HEK293 (cell line): ENCODE measurements at regions not wholly inside any gene's neighbourhood (a gene's known extent, or its start where the extent isn't known, plus 50 kb on each side); places are given as distances from the start of the nearest gene placed in this dataset.

ENCODE experiments used
- CTCF ChIA-PET: fragments of 350-600 bp; formaldehyde crosslinking; extraction: SDS; loops from one replicate; lab custom pipeline; 2021; ENCODE audit warnings: antibody characterized with exemption; lab: Yijun Ruan, JAX
- POLR2A ChIA-PET: fragments of 300-600 bp; formaldehyde crosslinking; extraction: SDS; loops from one replicate; lab custom pipeline; 2020; ENCODE audit warnings: antibody characterized with exemption, inconsistent platforms; lab: Yijun Ruan, JAX
- H3K27ac ChIP-seq: fragments of 200-500 bp; sonication (Bioruptor generic); 2 replicates; pipeline ENCODE4 v1.5.1; 2014; ENCODE audit warnings: low read depth, low read length, control low read depth, inconsistent platforms; ENCODE audit errors: extremely low read depth
- H3K36me3 ChIP-seq, 2 experiments: fragments of 200-500 bp in 1 of 2; sonication (Bioruptor generic) in 1 of 2; 1 replicate in 1 of 2; 2 replicates in 1 of 2; pipeline ENCODE4 v1.5.1; 2014 to 2017; ENCODE audit warnings: inconsistent platforms in 2 of 2, low read length in 2 of 2; ENCODE audit not compliant: control insufficient read depth in 2 of 2, insufficient read depth in 1 of 2
- H3K4me1 ChIP-seq: fragments of 200-500 bp; sonication (Bioruptor generic); 2 replicates; pipeline ENCODE4 v1.5.1; 2014; ENCODE audit warnings: mild to moderate bottlenecking, low read length, inconsistent platforms; ENCODE audit not compliant: control insufficient read depth, insufficient read depth
- H3K4me3 ChIP-seq: 2 replicates; pipeline ENCODE4 v1.5.1; 2011; ENCODE audit warnings: low read depth, mild to moderate bottlenecking, control low read depth, low read length, moderate library complexity
- H3K9me3 ChIP-seq: fragments of 200-500 bp; sonication (Bioruptor generic); 2 replicates; pipeline ENCODE4 v1.5.1; 2014; ENCODE audit warnings: low read depth, low read length, inconsistent platforms; ENCODE audit not compliant: control insufficient read depth, insufficient read depth
- BCL11A ChIP-seq: fragments of 450-650 bp; formaldehyde crosslinking; IDR thresholded peaks from 2 replicates; pipeline ENCODE4 v1.5.1; 2016; ENCODE audit warnings: low read depth, missing biosample characterization, missing genetic modification characterization
- FEZF1 ChIP-seq: fragments of 450-650 bp; formaldehyde crosslinking; IDR thresholded peaks from 2 replicates; pipeline ENCODE4 v1.5.1; 2016; ENCODE audit warnings: missing biosample characterization, missing genetic modification characterization
- HOXD13 ChIP-seq: sonication (generic); formaldehyde crosslinking; IDR thresholded peaks from 2 replicates; pipeline ENCODE4 v1.8.0; 2022; ENCODE audit warnings: missing genetic modification reagents, borderline replicate concordance
- KLF1 ChIP-seq: fragments of 450-650 bp; formaldehyde crosslinking; IDR thresholded peaks from 2 replicates; pipeline ENCODE4 v1.5.1; 2016; ENCODE audit warnings: missing biosample characterization, missing genetic modification characterization
- SALL2 ChIP-seq: fragments of 450-650 bp; formaldehyde crosslinking; IDR thresholded peaks from 2 replicates; pipeline ENCODE4 v1.5.0; 2017; ENCODE audit warnings: missing biosample characterization, mild to moderate bottlenecking, missing genetic modification characterization, borderline replicate concordance
- SP2 ChIP-seq: fragments of 450-650 bp; formaldehyde crosslinking; IDR thresholded peaks from 2 replicates; pipeline ENCODE4 v1.5.1; 2016; ENCODE audit warnings: missing biosample characterization, missing genetic modification characterization
- SP3 ChIP-seq: fragments of 450-650 bp; formaldehyde crosslinking; IDR thresholded peaks from 2 replicates; pipeline ENCODE4 v1.5.1; 2016; ENCODE audit warnings: missing biosample characterization, missing genetic modification characterization
- ZBTB20 ChIP-seq: fragments of 450-650 bp; formaldehyde crosslinking; IDR thresholded peaks from 2 replicates; pipeline ENCODE4 v1.5.1; 2016; ENCODE audit warnings: missing biosample characterization, missing genetic modification characterization
- ZBTB26 ChIP-seq: fragments of 450-650 bp; formaldehyde crosslinking; optimal IDR thresholded peaks from 2 replicates; pipeline ENCODE3; 2016; ENCODE audit warnings: missing biosample characterization, mild to moderate bottlenecking, missing genetic modification characterization
- ZNF138 ChIP-seq: fragments of 450-650 bp; formaldehyde crosslinking; IDR thresholded peaks from 2 replicates; pipeline ENCODE4 v1.5.1; 2016; ENCODE audit warnings: missing biosample characterization, missing genetic modification characterization, borderline replicate concordance
- ZNF148 ChIP-seq: fragments of 450-650 bp; formaldehyde crosslinking; IDR thresholded peaks from 2 replicates; pipeline ENCODE4 v1.5.0; 2017; ENCODE audit warnings: missing biosample characterization, missing genetic modification characterization, borderline replicate concordance
- ZNF155 ChIP-seq: fragments of 450-650 bp; formaldehyde crosslinking; IDR thresholded peaks from 2 replicates; pipeline ENCODE4 v1.5.1; 2016; ENCODE audit warnings: missing biosample characterization, missing genetic modification characterization
- ZNF184 ChIP-seq: fragments of 450-650 bp; IDR thresholded peaks from 2 replicates; pipeline ENCODE4 v1.5.1; 2018; ENCODE audit warnings: missing biosample characterization, mild to moderate bottlenecking, missing genetic modification characterization
- ZNF26 ChIP-seq: fragments of 450-650 bp; formaldehyde crosslinking; IDR thresholded peaks from 2 replicates; pipeline ENCODE4 v1.5.1; 2016; ENCODE audit warnings: missing biosample characterization, missing genetic modification characterization
- ZNF423 ChIP-seq: fragments of 450-650 bp; formaldehyde crosslinking; IDR thresholded peaks from 2 replicates; pipeline ENCODE4 v1.5.1; 2016; ENCODE audit warnings: missing biosample characterization, missing genetic modification characterization
- ZNF433 ChIP-seq: fragments of 450-650 bp; formaldehyde crosslinking; IDR thresholded peaks from 2 replicates; pipeline ENCODE4 v1.5.1; 2016; ENCODE audit warnings: missing biosample characterization, missing genetic modification characterization, low read depth
- ZNF530 ChIP-seq: fragments of 450-650 bp; formaldehyde crosslinking; IDR thresholded peaks from 2 replicates; pipeline ENCODE4 v1.5.1; 2016; ENCODE audit warnings: low read depth, missing biosample characterization, missing genetic modification characterization
- ZNF549 ChIP-seq: fragments of 450-650 bp; IDR thresholded peaks from 2 replicates; pipeline ENCODE4 v1.5.1; 2018; ENCODE audit warnings: missing biosample characterization, missing genetic modification characterization, mild to moderate bottlenecking, inconsistent platforms, moderate library complexity
- ZNF560 ChIP-seq: fragments of 450-650 bp; formaldehyde crosslinking; IDR thresholded peaks from 2 replicates; pipeline ENCODE4 v1.5.1; 2017; ENCODE audit warnings: missing biosample characterization, missing genetic modification characterization, borderline replicate concordance
- ZNF621 ChIP-seq: fragments of 450-650 bp; formaldehyde crosslinking; IDR thresholded peaks from 2 replicates; pipeline ENCODE4 v1.5.1; 2017; ENCODE audit warnings: missing biosample characterization, missing genetic modification characterization
- ZNF747 ChIP-seq: fragments of 450-650 bp; formaldehyde crosslinking; IDR thresholded peaks from 2 replicates; pipeline ENCODE4 v1.5.1; 2016; ENCODE audit warnings: missing biosample characterization, missing genetic modification characterization
- ZNF768 ChIP-seq: fragments of 450-650 bp; formaldehyde crosslinking; IDR thresholded peaks from 2 replicates; pipeline ENCODE4 v1.5.1; 2018; ENCODE audit warnings: missing biosample characterization, mild to moderate bottlenecking, missing genetic modification characterization
- TF ChIP-seq, protein P1 (sequence below): fragments of 450-650 bp; formaldehyde crosslinking; IDR thresholded peaks from 2 replicates; pipeline ENCODE4 v1.5.1; 2016; ENCODE audit warnings: missing biosample characterization, missing genetic modification characterization
- TF ChIP-seq, protein P2 (sequence below): fragments of 450-650 bp; formaldehyde crosslinking; IDR thresholded peaks from 2 replicates; pipeline ENCODE4; 2016; ENCODE audit warnings: missing biosample characterization, missing genetic modification characterization
- TF ChIP-seq, protein P3 (sequence below): fragments of 450-650 bp; formaldehyde crosslinking; IDR thresholded peaks from 2 replicates; pipeline ENCODE4 v1.5.1; 2017; ENCODE audit warnings: missing biosample characterization, mild to moderate bottlenecking, missing genetic modification characterization, moderate library complexity

GRCh38 chr4:38332699-38333098 lies 331.3 kb upstream of the KLF3 start:
- CTCF ChIA-PET = no interaction called here
- no peaks in the 10 kb centered on the region for H3K9me3 ChIP-seq
- no peaks in the 10 kb centered on the region for H3K36me3 ChIP-seq
- no peak overlapping the region for H3K4me3 ChIP-seq
- no peak overlapping the region for H3K27ac ChIP-seq
- POLR2A ChIA-PET = no interaction called here
- no peak for TF ChIP-seq KLF1 (tag by site-specific recombination)
- TF ChIP-seq, protein P1, sequence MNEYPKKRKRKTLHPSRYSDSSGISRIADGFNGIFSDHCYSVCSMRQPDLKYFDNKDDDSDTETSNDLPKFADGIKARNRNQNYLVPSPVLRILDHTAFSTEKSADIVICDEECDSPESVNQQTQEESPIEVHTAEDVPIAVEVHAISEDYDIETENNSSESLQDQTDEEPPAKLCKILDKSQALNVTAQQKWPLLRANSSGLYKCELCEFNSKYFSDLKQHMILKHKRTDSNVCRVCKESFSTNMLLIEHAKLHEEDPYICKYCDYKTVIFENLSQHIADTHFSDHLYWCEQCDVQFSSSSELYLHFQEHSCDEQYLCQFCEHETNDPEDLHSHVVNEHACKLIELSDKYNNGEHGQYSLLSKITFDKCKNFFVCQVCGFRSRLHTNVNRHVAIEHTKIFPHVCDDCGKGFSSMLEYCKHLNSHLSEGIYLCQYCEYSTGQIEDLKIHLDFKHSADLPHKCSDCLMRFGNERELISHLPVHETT (tag by site-specific recombination) = no peak
- TF ChIP-seq, protein P2, sequence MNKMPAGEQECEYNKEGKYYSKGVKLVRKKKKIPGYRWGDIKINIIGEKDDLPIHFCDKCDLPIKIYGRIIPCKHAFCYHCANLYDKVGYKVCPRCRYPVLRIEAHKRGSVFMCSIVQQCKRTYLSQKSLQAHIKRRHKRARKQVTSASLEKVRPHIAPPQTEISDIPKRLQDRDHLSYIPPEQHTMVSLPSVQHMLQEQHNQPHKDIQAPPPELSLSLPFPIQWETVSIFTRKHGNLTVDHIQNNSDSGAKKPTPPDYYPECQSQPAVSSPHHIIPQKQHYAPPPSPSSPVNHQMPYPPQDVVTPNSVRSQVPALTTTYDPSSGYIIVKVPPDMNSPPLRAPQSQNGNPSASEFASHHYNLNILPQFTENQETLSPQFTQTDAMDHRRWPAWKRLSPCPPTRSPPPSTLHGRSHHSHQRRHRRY = no peak
- no peak for TF ChIP-seq ZNF549
- no peak for TF ChIP-seq ZNF423
- no peak for TF ChIP-seq ZNF747
- no peak for TF ChIP-seq ZNF26 (tag by site-specific recombination)
- no peaks in the 10 kb centered on the region for H3K4me1 ChIP-seq

DNA sequence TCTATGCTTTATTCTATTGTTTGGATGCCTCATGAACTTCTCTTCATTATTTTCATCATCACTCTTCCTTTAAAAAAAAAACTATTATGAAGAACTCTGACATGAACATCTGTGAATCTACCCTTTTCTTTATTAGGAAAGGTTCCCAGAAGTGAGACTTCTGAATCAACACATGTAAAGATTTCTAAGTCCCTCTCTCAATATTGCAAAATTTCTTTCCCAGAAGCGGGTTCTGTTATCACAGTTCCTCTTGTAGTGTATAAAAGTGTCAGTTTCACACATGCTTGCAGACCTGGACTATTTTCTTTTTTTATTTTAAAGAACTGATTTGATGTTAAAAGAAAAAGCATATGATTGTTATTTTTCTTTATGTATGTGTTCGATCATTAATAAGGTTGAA lies 330.8 kb upstream of the KLF3 start:
- no peaks in the 10 kb centered on the region for H3K36me3 ChIP-seq
- POLR2A ChIA-PET = no interaction called here
- H3K27ac ChIP-seq = no peak overlapping the region
- H3K4me3 ChIP-seq = no peak overlapping the region
- CTCF ChIA-PET = no interaction called here
- no peaks in the 10 kb centered on the region for H3K4me1 ChIP-seq
- TF ChIP-seq ZBTB20 (tag by site-specific recombination) = no peak
- no peak for TF ChIP-seq ZNF433 (tag by site-specific recombination)
- TF ChIP-seq SP3 (tag by site-specific recombination) = no peak
- no peak for TF ChIP-seq ZNF155 (tag by site-specific recombination)
- no peak for TF ChIP-seq ZNF138 (tag by site-specific recombination)
- no peak for TF ChIP-seq ZNF148 (tag by site-specific recombination)
- no peak for TF ChIP-seq ZNF768 (tag by site-specific recombination)
- no peaks in the 10 kb centered on the region for H3K9me3 ChIP-seq

- Histone ChIP-seq H3K4me3 (no peak overlapping the region), H3K9me3 (no peaks in the 10 kb centered on the region), H3K4me1 (no peaks in the 10 kb centered on the region), H3K27ac (no peak overlapping the region), H3K36me3 (no peaks in the 10 kb centered on the region)
- ChIA-PET POLR2A (no interaction called here), CTCF (no interaction called here)
- TF ChIP-seq BCL11A (tag by site-specific recombination) (no peak), ZNF184 (tag by site-specific recombination) (no peak), ZNF530 (tag by site-specific recombination) (no peak), SALL2 (tag by site-specific recombination) (no peak), ZNF560 (tag by site-specific recombination) (no peak), SP2 (no peak), ZNF621 (tag by site-specific recombination) (no peak), ZBTB26 (no peak), FEZF1 (tag by site-specific recombination) (no peak), HOXD13 (no peak)
- TF ChIP-seq, protein P3, sequence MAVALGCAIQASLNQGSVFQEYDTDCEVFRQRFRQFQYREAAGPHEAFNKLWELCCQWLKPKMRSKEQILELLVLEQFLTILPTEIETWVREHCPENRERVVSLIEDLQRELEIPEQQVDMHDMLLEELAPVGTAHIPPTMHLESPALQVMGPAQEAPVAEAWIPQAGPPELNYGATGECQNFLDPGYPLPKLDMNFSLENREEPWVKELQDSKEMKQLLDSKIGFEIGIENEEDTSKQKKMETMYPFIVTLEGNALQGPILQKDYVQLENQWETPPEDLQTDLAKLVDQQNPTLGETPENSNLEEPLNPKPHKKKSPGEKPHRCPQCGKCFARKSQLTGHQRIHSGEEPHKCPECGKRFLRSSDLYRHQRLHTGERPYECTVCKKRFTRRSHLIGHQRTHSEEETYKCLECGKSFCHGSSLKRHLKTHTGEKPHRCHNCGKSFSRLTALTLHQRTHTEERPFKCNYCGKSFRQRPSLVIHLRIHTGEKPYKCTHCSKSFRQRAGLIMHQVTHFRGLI = no peak
Measured at GRCh38 chr4:38334791-38335190, 329.2 kb upstream of the KLF3 start.
